A549 (cell line): ENCODE measurements at regions not wholly inside any gene's neighbourhood (a gene's known extent, or its start where the extent isn't known, plus 50 kb on each side); places are given as distances from the start of the nearest gene placed in this dataset.

ENCODE experiments used
- ATAC-seq, 2 experiments: fragments of 200-7000 bp in 1 of 2; fragments of >200 bp in 1 of 2; cut with Nextera tagmentation in 1 of 2; cut with Tn5 transposase in 1 of 2; 3 replicates each; pipeline versions ENCODE4 v1.8.0 to v1.9.1; 2018 to 2020; ENCODE audit warnings: mild to moderate bottlenecking in 1 of 2, moderate library complexity in 1 of 2
- CTCF ChIA-PET: fragments of 300-600 bp; sonication (Branson Sonifier 250); formaldehyde crosslinking; extraction: SDS; loops from one replicate; lab custom pipeline; 2021; ENCODE audit warnings: antibody characterized with exemption, inconsistent platforms; lab: Yijun Ruan, JAX
- POLR2A ChIA-PET: fragments of 350-600 bp; formaldehyde crosslinking; extraction: SDS; loops from one replicate; lab custom pipeline; 2021; ENCODE audit warnings: antibody characterized with exemption, inconsistent platforms; lab: Yijun Ruan, JAX
- DNase-seq, 2 experiments: peaks; one replicate each; pipeline versions ENCODE4 v3.0.0 to v3.0.0-alpha.2; 2011 to 2016; ENCODE audit warnings: low read depth in 1 of 2, low spot score in 1 of 2
- FAIRE-seq: peaks from 2 replicates; lab custom pipeline; 2011; peaks lifted over from hg19 to GRCh38; lab: Jason Lieb, UNC
- H3K27ac ChIP-seq, 2 experiments: fragments of >200 bp; sonication (Bioruptor Twin); formaldehyde crosslinking; 3 replicates each; pipeline ENCODE4 v1.5.1; 2016 to 2017
- H3K4me1 ChIP-seq: fragments of >200 bp; sonication (Bioruptor Twin); formaldehyde crosslinking; 3 replicates; pipeline ENCODE4 v1.6.1; 2016
- H3K4me2 ChIP-seq: fragments of >200 bp; sonication (Bioruptor Twin); formaldehyde crosslinking; 3 replicates; pipeline ENCODE4 v1.6.1; 2016
- H3K4me3 ChIP-seq: fragments of >200 bp; sonication (Bioruptor Twin); formaldehyde crosslinking; 3 replicates; pipeline ENCODE4 v1.5.1; 2016
- H3K9me3 ChIP-seq: fragments of >200 bp; sonication (Bioruptor Twin); formaldehyde crosslinking; 3 replicates; pipeline ENCODE4 v1.6.1; 2016
- BCL3 ChIP-seq: fragments of >200 bp; sonication (Bioruptor Twin); formaldehyde crosslinking; IDR thresholded peaks from 3 replicates; pipeline ENCODE4 v1.6.1; 2016
- BHLHE40 ChIP-seq: IDR thresholded peaks from 2 replicates; pipeline ENCODE4 v1.6.1; 2012; ENCODE audit warnings: low read depth, low read length, inconsistent platforms
- CEBPB ChIP-seq, 2 experiments: fragments of >200 bp in 1 of 2; sonication (Bioruptor Twin) in 1 of 2; formaldehyde crosslinking in 1 of 2; IDR thresholded peaks; 2 replicates each; pipeline ENCODE4 v1.6.1; 2012 to 2016
- CHD2 ChIP-seq: fragments of 150-350 bp; IDR thresholded peaks from 2 replicates; pipeline ENCODE4 v1.6.1; 2014; ENCODE audit warnings: low read length; ENCODE audit not compliant: partially characterized antibody
- CHD4 ChIP-seq: fragments of 200-600 bp; sonication (generic); IDR thresholded peaks from 2 replicates; pipeline ENCODE4 v1.6.1; 2016; ENCODE audit warnings: antibody characterized with exemption, mild to moderate bottlenecking, borderline replicate concordance
- CTCF ChIP-seq: fragments of >200 bp; sonication (Bioruptor Twin); formaldehyde crosslinking; IDR thresholded peaks from 3 replicates; pipeline ENCODE4 v1.5.1; 2016
- EHF ChIP-seq: fragments of 250-450 bp; sonication (Bioruptor Pico); IDR thresholded peaks from 2 replicates; pipeline ENCODE4 v1.5.0; 2020; ENCODE audit warnings: mild to moderate bottlenecking
- EHMT2 ChIP-seq: fragments of 200-600 bp; sonication (generic); IDR thresholded peaks from 2 replicates; pipeline ENCODE4 v1.6.1; 2016; ENCODE audit warnings: antibody characterized with exemption, low read depth, mild to moderate bottlenecking, moderate library complexity
- ELK1 ChIP-seq: fragments of 150-350 bp; IDR thresholded peaks from 2 replicates; pipeline ENCODE4 v1.6.1; 2014; ENCODE audit warnings: low read depth, mild to moderate bottlenecking, low read length
- EP300 ChIP-seq, 2 experiments: fragments of >200 bp; sonication (Bioruptor Twin); formaldehyde crosslinking; IDR thresholded peaks; 2 replicates in 1 of 2; 3 replicates in 1 of 2; pipeline ENCODE4 v1.6.1; 2016 to 2017
- FOSB ChIP-seq: fragments of 250-450 bp; sonication (Bioruptor Pico); IDR thresholded peaks from 2 replicates; pipeline ENCODE4 v1.5.0; 2020; ENCODE audit warnings: mild to moderate bottlenecking, moderate library complexity
- FOXS1 ChIP-seq: fragments of 250-450 bp; sonication (Bioruptor Pico); IDR thresholded peaks from 2 replicates; pipeline ENCODE4 v1.5.0; 2020; ENCODE audit warnings: mild to moderate bottlenecking, moderate library complexity
- GATA3 ChIP-seq: IDR thresholded peaks from 2 replicates; pipeline ENCODE4 v1.6.1; 2012; ENCODE audit warnings: borderline replicate concordance
- HES2 ChIP-seq: fragments of >200 bp; sonication (Bioruptor Twin); formaldehyde crosslinking; IDR thresholded peaks from 2 replicates; pipeline ENCODE4 v1.6.1; 2016
- HEYL ChIP-seq: fragments of 250-450 bp; sonication (Bioruptor Pico); IDR thresholded peaks from 2 replicates; pipeline ENCODE4 v1.8.0; 2021; ENCODE audit warnings: mild to moderate bottlenecking, moderate library complexity
- HMGXB4 ChIP-seq: fragments of 250-450 bp; sonication (Bioruptor Pico); IDR thresholded peaks from 2 replicates; pipeline ENCODE4 v1.5.0; 2021; ENCODE audit warnings: mild to moderate bottlenecking, moderate library complexity, borderline replicate concordance
- KDM5A ChIP-seq: fragments of 200-600 bp; sonication (generic); IDR thresholded peaks from 2 replicates; pipeline ENCODE4 v1.6.1; 2016; ENCODE audit warnings: antibody characterized with exemption, mild to moderate bottlenecking
- MAFK ChIP-seq: fragments of 450-650 bp; IDR thresholded peaks from 2 replicates; pipeline ENCODE4 v1.6.1; 2014; ENCODE audit not compliant: partially characterized antibody
- MYC ChIP-seq: IDR thresholded peaks from 2 replicates; pipeline ENCODE4 v1.6.1; 2012; ENCODE audit warnings: mild to moderate bottlenecking, inconsistent platforms, low read length, improper control_type of control experiment, borderline replicate concordance
- NPAS2 ChIP-seq: fragments of 250-450 bp; sonication (Bioruptor Pico); IDR thresholded peaks from 2 replicates; pipeline ENCODE4 v1.8.0; 2022; ENCODE audit warnings: mild to moderate bottlenecking, moderate library complexity, borderline replicate concordance
- NR3C1 ChIP-seq: fragments of >200 bp; sonication (Bioruptor Twin); formaldehyde crosslinking; IDR thresholded peaks from 3 replicates; pipeline ENCODE4 v1.6.1; 2017
- POLR2AphosphoS2 ChIP-seq: conservative IDR thresholded peaks from 2 replicates; pipeline ENCODE4 v1.6.1; 2012; ENCODE audit warnings: low read length, improper control_type of control experiment, inconsistent platforms
- RARB ChIP-seq: fragments of 250-450 bp; sonication (Bioruptor Pico); IDR thresholded peaks from 2 replicates; pipeline ENCODE4 v1.8.0; 2021; ENCODE audit warnings: mild to moderate bottlenecking, moderate library complexity
- SMC3 ChIP-seq: fragments of >200 bp; sonication (Bioruptor Twin); formaldehyde crosslinking; IDR thresholded peaks from 3 replicates; pipeline ENCODE4 v1.6.1; 2018; ENCODE audit warnings: inconsistent platforms
- SREBF2 ChIP-seq: fragments of 450-650 bp; IDR thresholded peaks from 2 replicates; pipeline ENCODE4 v1.6.1; 2014; ENCODE audit warnings: mild to moderate bottlenecking, moderate library complexity
- TFCP2L1 ChIP-seq: fragments of 250-450 bp; sonication (Bioruptor Pico); IDR thresholded peaks from 2 replicates; pipeline ENCODE4 v1.5.0; 2021; ENCODE audit warnings: mild to moderate bottlenecking
- USF2 ChIP-seq: fragments of 450-650 bp; IDR thresholded peaks from 2 replicates; pipeline ENCODE4 v1.6.1; 2014; ENCODE audit warnings: antibody characterized with exemption
- ZC3H11A ChIP-seq: fragments of 450-650 bp; IDR thresholded peaks from 2 replicates; pipeline ENCODE4 v1.6.1; 2014; ENCODE audit warnings: antibody characterized with exemption, mild to moderate bottlenecking
- ZFP36 ChIP-seq: fragments of 450-650 bp; IDR thresholded peaks from 2 replicates; pipeline ENCODE4 v1.6.1; 2014; ENCODE audit warnings: borderline replicate concordance; ENCODE audit not compliant: partially characterized antibody
- WGBS: methylation state at CpG from one replicate; pipeline ENCODE4 v1.1.6; 2017; ENCODE audit errors: missing lambda C conversion rate; 5-methylcytosine and 5-hydroxymethylcytosine counted together

GRCh38 chr3:94195381-94195780 is 132.5 kb downstream of the NSUN3 start:
- no peak overlapping the region for H3K4me2 ChIP-seq
- WGBS, result 2% methylated on average over 2 of the region's 2 CpGs
- no peak overlapping the region for H3K27ac ChIP-seq
- ChIA-PET POLR2A (no interaction called here), CTCF (no interaction called here)
- H3K9me3 ChIP-seq, result no peaks in the 10 kb centered on the region
- no peak for TF ChIP-seq BCL3
- no peak for TF ChIP-seq RARB (CRISPR knock-in tag)
- no peak for TF ChIP-seq CTCF
- no peak for TF ChIP-seq SMC3
- no peak for TF ChIP-seq CHD2
- no peak for TF ChIP-seq BHLHE40
- TF ChIP-seq FOXS1, result no peak
- no peak for TF ChIP-seq EHF (CRISPR knock-in tag)
- TF ChIP-seq MYC, result no peak
- no peak for TF ChIP-seq NR3C1
- no peak for TF ChIP-seq USF2
- no peak for TF ChIP-seq NPAS2 (CRISPR knock-in tag)
- no peak for TF ChIP-seq ZFP36
- no peak for TF ChIP-seq FOSB (CRISPR knock-in tag)
- TF ChIP-seq SREBF2, result no peak
- TF ChIP-seq MAFK, result no peak
- TF ChIP-seq EHMT2, result no peak
- no peak for TF ChIP-seq ZC3H11A
- no peak for TF ChIP-seq POLR2AphosphoS2
- TF ChIP-seq EP300 (IDR thresholded peaks at IDR 0.05), result no peak
- H3K4me1 ChIP-seq, result no peaks in the 10 kb centered on the region
- H3K4me3 ChIP-seq, result no peak overlapping the region
- DNase-seq (no peak), ATAC-seq (no peak), FAIRE-seq (no peak)

GRCh38 chr3:94206291-94206690 is 143.4 kb downstream of the NSUN3 start:
- H3K4me2 ChIP-seq, result no peak overlapping the region
- FAIRE-seq, result no peak
- no peak overlapping the region for H3K27ac ChIP-seq
- TF ChIP-seq CTCF (no peak), CHD2 (no peak), USF2 (no peak), EHMT2 (no peak), TFCP2L1 (CRISPR knock-in tag) (no peak), CEBPB (IDR thresholded peaks at IDR 0.05) (no peak), ELK1 (no peak), HES2 (no peak), EHF (CRISPR knock-in tag) (no peak), HEYL (no peak), GATA3 (no peak), BHLHE40 (no peak), SMC3 (no peak), FOSB (CRISPR knock-in tag) (no peak), HMGXB4 (CRISPR knock-in tag) (no peak), KDM5A (no peak), CHD4 (no peak)
- no peaks in the 10 kb centered on the region for H3K9me3 ChIP-seq
- 13% methylated on average over 2 of the region's 2 CpGs for WGBS
- DNase-seq, result no peak
- CTCF ChIA-PET, result no interaction called here
- H3K4me1 ChIP-seq, result no peaks in the 10 kb centered on the region
- POLR2A ChIA-PET, result no interaction called here
- H3K4me3 ChIP-seq, result no peak overlapping the region
- ATAC-seq, result no peak
